GM12874 (cell line): ENCODE measurements at regions not wholly inside any gene's neighbourhood (a gene's known extent, or its start where the extent isn't known, plus 50 kb on each side); places are given as distances from the start of the nearest gene placed in this dataset.

Experiments used
- TF ChIP-seq, protein P1 (sequence below): IDR thresholded peaks from 2 replicates; pipeline ENCODE4 v1.5.1; 2011; ENCODE audit warnings: low read depth, mild to moderate bottlenecking, control low read depth, low read length, moderate library complexity; ENCODE audit not compliant: insufficient read depth

DNA sequence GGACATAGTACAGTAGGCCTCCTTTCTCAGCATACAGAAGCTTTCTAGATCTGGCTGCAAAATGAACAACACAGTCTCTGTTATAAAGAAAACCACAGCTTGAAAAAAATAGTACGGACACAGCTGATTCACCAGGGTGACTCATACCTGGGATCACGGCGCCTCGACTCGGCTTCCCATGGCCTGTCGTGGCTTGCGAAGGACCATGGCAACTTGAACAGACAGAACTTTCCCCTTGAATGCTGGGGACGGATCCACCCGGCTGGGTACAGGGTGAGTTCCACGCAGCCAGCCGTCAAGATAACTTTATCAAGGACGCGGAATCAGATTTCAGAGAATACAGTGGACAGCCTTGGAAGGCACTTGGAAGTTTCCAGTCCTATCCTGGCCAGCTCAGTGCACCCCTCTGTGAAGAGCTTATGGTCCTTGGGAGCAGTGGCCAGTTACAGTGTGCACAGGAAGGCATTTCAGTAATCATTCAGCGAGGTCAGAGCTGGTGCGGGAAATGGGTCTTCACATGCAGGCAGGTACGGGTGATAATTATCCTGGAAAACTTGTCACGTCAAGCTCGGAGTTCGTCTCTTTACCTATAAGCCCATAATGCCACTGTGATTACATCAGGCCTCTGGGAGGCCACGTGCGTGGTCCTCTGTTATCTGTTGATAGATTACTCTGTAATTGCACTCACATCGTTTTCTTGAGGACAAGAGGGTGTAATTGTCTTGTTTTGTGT lies 57.9 kb upstream of the MAF start:
- TF ChIP-seq, protein P1, sequence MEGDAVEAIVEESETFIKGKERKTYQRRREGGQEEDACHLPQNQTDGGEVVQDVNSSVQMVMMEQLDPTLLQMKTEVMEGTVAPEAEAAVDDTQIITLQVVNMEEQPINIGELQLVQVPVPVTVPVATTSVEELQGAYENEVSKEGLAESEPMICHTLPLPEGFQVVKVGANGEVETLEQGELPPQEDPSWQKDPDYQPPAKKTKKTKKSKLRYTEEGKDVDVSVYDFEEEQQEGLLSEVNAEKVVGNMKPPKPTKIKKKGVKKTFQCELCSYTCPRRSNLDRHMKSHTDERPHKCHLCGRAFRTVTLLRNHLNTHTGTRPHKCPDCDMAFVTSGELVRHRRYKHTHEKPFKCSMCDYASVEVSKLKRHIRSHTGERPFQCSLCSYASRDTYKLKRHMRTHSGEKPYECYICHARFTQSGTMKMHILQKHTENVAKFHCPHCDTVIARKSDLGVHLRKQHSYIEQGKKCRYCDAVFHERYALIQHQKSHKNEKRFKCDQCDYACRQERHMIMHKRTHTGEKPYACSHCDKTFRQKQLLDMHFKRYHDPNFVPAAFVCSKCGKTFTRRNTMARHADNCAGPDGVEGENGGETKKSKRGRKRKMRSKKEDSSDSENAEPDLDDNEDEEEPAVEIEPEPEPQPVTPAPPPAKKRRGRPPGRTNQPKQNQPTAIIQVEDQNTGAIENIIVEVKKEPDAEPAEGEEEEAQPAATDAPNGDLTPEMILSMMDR = no peak

DNA sequence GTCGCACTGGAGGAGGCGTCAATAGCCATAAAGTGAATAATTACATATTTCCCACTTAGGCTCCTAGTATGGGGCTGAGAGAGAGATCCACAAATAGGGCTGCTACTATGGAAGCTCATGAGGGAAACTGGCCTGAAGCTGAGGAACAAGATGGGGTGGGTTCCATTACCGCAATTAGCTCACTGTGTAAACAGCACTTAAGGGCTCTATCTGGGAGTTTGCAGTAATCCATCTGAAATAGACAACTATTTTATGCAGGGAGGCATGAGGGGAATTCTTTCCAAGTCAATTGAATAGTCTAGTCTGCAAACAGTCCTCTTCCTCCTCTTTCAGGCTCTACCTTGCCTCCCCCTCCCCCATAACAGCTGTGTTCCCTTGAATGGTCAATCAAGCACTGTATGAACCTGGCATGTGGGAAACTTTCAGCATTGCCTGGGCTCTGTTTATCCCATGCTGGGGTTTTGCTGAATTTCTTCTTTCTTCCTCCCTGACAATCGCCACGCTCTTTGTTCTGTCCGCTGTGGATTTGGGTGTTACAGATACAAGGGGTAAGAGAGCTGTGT lies 56.1 kb upstream of the MAF start:
- TF ChIP-seq, protein P1 = no peak

DNA sequence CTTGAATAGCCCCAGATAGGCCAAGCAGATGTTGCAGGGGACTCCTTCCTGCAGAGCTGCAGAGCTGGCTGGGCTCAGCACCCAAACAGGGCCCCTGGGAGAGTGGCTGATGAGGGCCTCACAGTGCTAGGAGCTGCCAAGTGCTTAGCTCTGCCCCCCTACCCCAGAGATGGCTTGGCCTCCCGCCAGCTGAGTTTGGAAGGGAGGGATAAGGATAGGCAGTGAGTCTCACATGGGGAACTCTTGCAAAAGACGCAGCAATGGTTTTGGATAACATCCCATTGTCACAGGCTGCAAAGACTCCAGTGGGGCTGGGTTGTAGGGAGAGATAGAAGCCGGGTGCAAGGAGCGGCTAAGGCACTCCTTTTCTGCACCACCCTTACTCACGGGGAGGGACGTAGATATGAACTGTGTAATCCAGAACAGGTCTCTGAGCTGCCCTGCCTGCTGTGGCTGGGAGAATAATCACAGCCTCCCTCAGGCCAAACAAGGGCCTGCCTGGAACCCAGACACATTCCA lies 52.9 kb upstream of the MAF start:
- TF ChIP-seq, protein P1 = no peak

DNA sequence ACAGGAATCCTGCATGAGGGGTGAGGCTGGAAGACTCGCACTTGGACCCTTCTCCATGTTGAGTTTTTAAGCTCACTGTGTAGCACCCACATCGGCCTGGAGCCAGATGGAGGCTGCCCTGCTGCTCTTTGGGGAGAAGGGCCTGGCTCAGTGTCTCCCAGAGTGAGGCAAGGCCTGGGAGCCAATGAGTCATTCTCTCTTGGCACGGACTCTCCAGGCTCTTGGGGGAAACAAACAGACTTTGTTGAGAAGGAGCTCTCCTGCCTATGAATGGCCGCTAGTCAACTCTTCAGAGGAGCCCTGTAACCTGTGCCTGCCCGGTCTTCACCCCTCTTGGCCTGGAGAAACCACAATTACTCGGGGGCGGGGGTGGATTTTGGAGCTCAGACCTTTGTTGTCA lies 50.8 kb upstream of the MAF start:
- TF ChIP-seq, protein P1 = no peak
